H1 (cell line): ENCODE measurements at regions not wholly inside any gene's neighbourhood (a gene's known extent, or its start where the extent isn't known, plus 50 kb on each side); places are given as distances from the start of the nearest gene placed in this dataset.

Experiments
- BACH1 ChIP-seq: IDR thresholded peaks from 2 replicates; pipeline ENCODE4 v1.6.1; 2012; ENCODE audit warnings: low read length, improper control_type of control experiment
- TF ChIP-seq, protein P1 (sequence below): IDR thresholded peaks from 2 replicates; pipeline ENCODE4 v1.6.1; 2011; ENCODE audit warnings: low read length, improper control_type of control experiment
- TF ChIP-seq, protein P2 (sequence below): IDR thresholded peaks from 2 replicates; pipeline ENCODE4 v1.6.1; 2012; ENCODE audit warnings: low read length, inconsistent platforms

DNA sequence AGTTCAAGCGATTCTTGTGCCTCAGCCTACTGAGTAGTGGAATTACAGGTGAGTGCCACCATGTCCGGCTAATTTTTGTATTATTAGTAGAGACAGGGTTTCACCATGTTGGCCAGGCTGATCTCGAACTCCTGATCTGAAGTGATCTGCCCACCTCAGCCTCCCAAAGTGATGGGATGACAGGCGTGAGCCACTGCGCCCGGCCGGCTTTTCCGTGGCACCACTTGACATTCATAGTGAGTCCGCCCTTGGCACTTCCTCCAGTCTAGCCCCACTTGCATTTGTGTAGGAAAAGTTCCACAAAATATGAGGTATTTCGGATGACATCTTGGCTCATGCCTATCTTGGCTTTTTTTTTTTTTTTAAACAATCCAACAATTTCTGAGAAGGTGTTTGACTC, 128.1 kb upstream of the ACBD5 start (continued):
- TF ChIP-seq, protein P1, sequence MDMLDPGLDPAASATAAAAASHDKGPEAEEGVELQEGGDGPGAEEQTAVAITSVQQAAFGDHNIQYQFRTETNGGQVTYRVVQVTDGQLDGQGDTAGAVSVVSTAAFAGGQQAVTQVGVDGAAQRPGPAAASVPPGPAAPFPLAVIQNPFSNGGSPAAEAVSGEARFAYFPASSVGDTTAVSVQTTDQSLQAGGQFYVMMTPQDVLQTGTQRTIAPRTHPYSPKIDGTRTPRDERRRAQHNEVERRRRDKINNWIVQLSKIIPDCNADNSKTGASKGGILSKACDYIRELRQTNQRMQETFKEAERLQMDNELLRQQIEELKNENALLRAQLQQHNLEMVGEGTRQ, result no peak
- TF ChIP-seq BACH1, result no peak
- TF ChIP-seq, protein P2, sequence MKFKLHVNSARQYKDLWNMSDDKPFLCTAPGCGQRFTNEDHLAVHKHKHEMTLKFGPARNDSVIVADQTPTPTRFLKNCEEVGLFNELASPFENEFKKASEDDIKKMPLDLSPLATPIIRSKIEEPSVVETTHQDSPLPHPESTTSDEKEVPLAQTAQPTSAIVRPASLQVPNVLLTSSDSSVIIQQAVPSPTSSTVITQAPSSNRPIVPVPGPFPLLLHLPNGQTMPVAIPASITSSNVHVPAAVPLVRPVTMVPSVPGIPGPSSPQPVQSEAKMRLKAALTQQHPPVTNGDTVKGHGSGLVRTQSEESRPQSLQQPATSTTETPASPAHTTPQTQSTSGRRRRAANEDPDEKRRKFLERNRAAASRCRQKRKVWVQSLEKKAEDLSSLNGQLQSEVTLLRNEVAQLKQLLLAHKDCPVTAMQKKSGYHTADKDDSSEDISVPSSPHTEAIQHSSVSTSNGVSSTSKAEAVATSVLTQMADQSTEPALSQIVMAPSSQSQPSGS, result no peak
- TF ChIP-seq, all 59 proteins: peak for 0
